ENCODE measurements at regions not wholly inside any gene's neighbourhood (a gene's known extent, or its start where the extent isn't known, plus 50 kb on each side); places are given as distances from the start of the nearest gene placed in this dataset.

DNA sequence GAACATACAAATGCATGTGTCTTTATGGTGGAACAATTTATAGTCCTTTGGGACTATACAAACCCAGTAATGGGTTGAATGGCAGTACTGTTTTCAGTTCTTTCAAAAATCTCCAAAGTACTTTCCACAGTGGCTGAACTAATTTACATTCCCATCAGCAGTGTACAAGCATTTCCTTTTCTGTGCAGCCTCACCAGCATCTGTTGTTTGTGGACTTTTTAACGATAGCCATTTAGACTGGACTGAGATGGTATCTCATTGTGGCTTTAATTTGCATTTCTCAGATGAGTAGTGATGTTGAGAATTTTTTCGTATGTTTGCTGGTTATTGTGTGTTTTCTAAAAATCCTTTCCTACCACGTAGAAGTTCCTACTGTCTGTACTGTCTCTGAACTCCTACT, 327.2 kb upstream of the ZFP64 start:
- no peak for TF ChIP-seq CTCF (IDR thresholded peaks at IDR 0.05)
- no peak for TF ChIP-seq POLR2AphosphoS5 (IDR thresholded peaks at IDR 0.05)
- TF ChIP-seq POLR2A (IDR thresholded peaks at IDR 0.05), result no peak

All from prostate gland (tissue), 2 donors.